ENCODE measurements at regions not wholly inside any gene's neighbourhood (a gene's known extent, or its start where the extent isn't known, plus 50 kb on each side); places are given as distances from the start of the nearest gene placed in this dataset.

GRCh38 chr7:13226385-13226784, 539.0 kb downstream of the ARL4A start:
- no peak for DNase-seq (ENCODE audit: low spot score in 2 of 2)
- TF ChIP-seq POLR2A (IDR thresholded peaks at IDR 0.05) (no peak), CTCF (IDR thresholded peaks at IDR 0.05) (no peak)
- no peak overlapping the region for H3K4me3 ChIP-seq (ENCODE audit: low read depth, poor library complexity, severe bottlenecking)
- WGBS, 2 donors, result 87 to 94% methylated on average over 4 of the region's 4 CpGs
- intact Hi-C loops (cut with DNase I; ENCODE audit: low total_unique reads), result no loop called here

- no peak for DNase-seq (ENCODE audit: low spot score in 2 of 2)
- intact Hi-C loops (cut with DNase I; ENCODE audit: low total_unique reads), result no loop called here
- H3K4me3 ChIP-seq (ENCODE audit: low read depth, poor library complexity, severe bottlenecking), result no peak overlapping the region
- WGBS, 2 donors, result 81% methylated on average over 4 of the region's 4 CpGs
- no peak for TF ChIP-seq CTCF (IDR thresholded peaks at IDR 0.05)
- no peak for TF ChIP-seq POLR2A (IDR thresholded peaks at IDR 0.05)
Observed at GRCh38 chr7:13231216-13231615, 543.8 kb downstream of the ARL4A start.

- WGBS, 2 donors, result 70 to 82% methylated on average over 1 of the region's 1 CpG
- no peak overlapping the region for H3K4me3 ChIP-seq (ENCODE audit: low read depth, poor library complexity, severe bottlenecking)
- intact Hi-C loops (cut with DNase I; ENCODE audit: low total_unique reads), result no loop called here
- no peak for DNase-seq (ENCODE audit: low spot score in 2 of 2)
- TF ChIP-seq CTCF (IDR thresholded peaks at IDR 0.05), result no peak
- TF ChIP-seq POLR2A (IDR thresholded peaks at IDR 0.05), result no peak
Observed at GRCh38 chr7:13235436-13235835, 548.0 kb downstream of the ARL4A start.

GRCh38 chr7:13236026-13236425, 548.6 kb downstream of the ARL4A start:
- intact Hi-C loops (cut with DNase I; ENCODE audit: low total_unique reads), result no loop called here
- no peak overlapping the region for H3K4me3 ChIP-seq (ENCODE audit: low read depth, poor library complexity, severe bottlenecking)
- DNase-seq (ENCODE audit: low spot score in 2 of 2), result no peak
- 47 to 59% methylated on average over 1 of the region's 1 CpG for WGBS, 2 donors
- TF ChIP-seq POLR2A (IDR thresholded peaks at IDR 0.05) (no peak), CTCF (IDR thresholded peaks at IDR 0.05) (no peak)

GRCh38 chr7:13240349-13240748, 552.9 kb downstream of the ARL4A start:
- no peak overlapping the region for H3K4me3 ChIP-seq (ENCODE audit: low read depth, poor library complexity, severe bottlenecking)
- intact Hi-C loops (cut with DNase I; ENCODE audit: low total_unique reads), result no loop called here
- WGBS, 2 donors, result 67 to 83% methylated on average over 2 of the region's 2 CpGs
- no peak for DNase-seq (ENCODE audit: low spot score in 2 of 2)
- TF ChIP-seq CTCF (IDR thresholded peaks at IDR 0.05), result no peak
- TF ChIP-seq POLR2A (IDR thresholded peaks at IDR 0.05), result no peak

- intact Hi-C loops (cut with DNase I; ENCODE audit: low total_unique reads), result no loop called here
- 70 to 77% methylated on average over 1 of the region's 1 CpG for WGBS, 2 donors
- TF ChIP-seq CTCF (IDR thresholded peaks at IDR 0.05), result no peak
- no peak for TF ChIP-seq POLR2A (IDR thresholded peaks at IDR 0.05)
- DNase-seq (ENCODE audit: low spot score in 2 of 2), result no peak
- no peak overlapping the region for H3K4me3 ChIP-seq (ENCODE audit: low read depth, poor library complexity, severe bottlenecking)
Observed at GRCh38 chr7:13241416-13241815, 554.0 kb downstream of the ARL4A start.
